HG02571 (cell line): ENCODE measurements at regions not wholly inside any gene's neighbourhood (a gene's known extent, or its start where the extent isn't known, plus 50 kb on each side); places are given as distances from the start of the nearest gene placed in this dataset.
"Not testable (repeated sequence)": the region's sequence is repeated elsewhere in the genome, so short reads cannot be mapped to it uniquely, and the experiment has no call there.

Experiments
- ATAC-seq: cut with Tn5 transposase; IDR thresholded peaks from one replicate; pipeline ENCODE4 v1.9.1; 2021; ENCODE audit warnings: mild to moderate bottlenecking, moderate library complexity; ENCODE audit not compliant: unreplicated experiment

DNA sequence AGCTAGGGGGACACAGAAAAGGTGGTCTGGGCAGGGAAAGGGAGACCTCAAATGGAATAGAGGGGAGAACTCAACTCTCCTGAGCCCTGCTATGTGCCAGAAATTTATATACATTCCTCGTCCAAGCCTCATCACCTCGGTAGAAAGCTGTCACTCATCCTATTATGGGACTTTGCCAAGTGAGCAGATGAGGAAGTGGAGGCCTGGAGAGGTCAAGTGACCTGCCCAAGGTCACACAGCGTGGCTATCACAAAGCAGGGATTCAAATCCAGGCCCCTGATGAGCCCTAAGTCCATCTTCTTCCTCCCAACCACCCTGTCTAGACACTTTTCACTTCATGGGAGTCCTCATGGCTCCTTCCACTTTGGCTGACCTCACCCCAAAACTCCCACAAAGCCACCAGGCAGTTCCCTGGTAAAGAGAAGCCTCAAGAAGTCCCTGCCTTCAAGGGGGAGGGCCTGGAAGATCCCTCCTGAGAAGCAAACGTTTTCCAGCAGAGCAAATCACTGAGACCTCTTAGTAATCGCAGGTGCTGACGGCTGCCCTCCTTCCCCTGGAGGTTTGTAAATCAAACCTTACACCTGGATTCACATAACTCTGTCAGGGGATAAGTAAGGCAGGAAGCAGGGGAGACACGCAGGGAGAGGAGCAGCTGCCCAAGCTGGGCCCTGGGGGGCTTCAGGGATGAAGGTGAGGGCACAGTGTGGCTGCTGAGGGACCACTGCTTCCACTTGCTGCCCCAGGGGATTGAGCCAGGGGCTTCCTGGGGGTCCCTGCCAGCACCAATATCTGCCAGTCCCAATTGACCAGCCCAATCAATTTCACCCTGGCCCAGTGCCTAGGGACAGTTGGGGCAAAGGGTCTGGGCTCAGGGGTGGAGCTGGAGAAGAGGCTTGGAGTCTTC, 351.2 kb downstream of the MATN1 start:
- no peak for ATAC-seq

DNA sequence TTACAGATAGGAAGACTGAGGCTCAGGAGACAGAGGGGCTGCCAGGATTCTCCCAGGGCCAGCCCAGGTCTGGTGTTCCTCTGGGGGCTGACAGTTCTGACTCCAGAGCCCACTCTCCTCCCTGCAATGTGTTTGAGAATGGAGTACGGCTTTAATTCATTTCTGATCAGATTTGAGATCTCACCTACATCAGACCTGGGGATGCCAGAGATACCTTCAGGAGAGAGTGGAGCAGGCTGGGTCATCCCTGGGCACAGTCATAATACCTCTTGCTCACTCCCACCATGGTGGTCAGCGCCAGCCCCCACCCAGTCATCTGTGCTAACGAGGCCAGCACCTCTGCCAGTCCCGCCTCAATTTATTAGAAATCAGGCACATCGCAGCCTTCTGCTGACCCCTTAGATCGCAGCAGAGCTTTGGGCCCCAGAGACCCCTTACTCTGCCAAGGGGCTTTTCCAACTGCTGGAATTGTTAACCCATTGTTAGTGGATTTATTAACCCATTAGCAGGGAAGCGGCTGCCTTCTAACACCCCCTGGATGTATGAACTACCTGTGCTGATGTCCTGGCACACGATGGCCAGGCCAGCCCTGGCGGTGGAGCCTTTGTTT, 352.1 kb downstream of the MATN1 start:
- no peak for ATAC-seq

DNA sequence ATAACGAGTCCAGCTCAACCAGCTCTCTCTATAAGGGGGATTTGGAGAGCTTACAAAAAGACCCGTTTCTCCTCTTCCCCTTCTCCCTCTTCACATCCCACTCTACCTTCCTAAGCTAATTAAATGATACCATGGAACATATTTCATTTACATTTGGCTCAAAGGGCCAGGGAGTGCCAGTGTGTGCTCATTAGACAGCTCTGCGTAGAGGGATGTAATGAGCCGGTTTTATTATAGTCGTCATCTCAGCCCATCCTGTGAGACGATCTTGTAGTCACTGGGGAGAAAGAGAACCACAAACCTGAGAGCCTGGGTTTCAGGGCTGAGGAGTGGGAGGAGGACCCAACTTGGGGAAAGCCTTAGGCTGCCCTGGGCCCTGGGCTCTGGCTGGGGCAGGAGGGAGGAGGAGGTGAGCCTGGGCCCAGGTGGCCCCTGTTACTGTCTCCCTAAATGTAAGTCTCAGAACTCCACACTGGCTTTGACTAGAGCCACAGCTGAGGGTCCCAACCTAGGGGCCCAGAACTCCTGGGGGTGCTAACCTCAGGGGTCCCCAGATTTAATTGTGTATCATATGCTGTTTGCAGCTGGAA, 354.6 kb downstream of the MATN1 start:
- no peak for ATAC-seq

DNA sequence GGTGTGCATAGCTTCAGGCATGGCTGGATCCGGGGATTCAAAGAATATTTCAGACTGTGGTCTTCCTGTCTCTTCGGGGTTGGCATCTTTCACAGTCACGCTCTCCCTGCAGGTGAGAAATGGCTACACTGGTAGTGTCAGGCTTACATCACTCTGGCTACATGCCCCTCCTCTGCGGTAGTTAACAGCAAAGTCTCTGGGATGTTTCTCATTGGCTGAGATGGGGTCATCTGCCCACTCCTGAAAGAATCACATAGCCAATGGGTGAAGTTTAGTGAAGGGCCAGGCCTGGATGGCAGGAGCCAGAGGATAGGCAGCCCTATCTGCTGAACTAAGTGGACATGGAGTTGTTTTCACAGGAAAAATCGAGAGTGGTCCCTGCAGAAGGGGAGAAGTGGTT, 356.5 kb downstream of the MATN1 start:
- no peak for ATAC-seq

DNA sequence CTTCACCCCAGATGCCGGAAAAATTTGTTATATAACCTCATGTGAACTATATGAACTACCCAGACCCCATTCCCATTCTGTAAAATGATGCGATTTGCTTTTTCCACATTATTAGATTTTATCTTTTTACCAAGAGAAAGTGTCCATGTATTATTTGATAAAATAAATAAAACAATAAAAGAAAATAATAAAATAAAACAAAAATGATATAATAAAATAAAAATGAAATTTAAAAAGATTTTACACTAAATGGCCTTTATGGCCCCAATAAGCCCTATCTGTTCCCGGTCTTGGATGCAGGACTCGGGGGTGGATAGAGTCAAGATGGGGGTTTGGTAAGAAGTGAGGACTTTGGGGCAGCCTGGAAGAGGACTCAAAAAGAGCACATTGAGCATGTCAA, 357.2 kb downstream of the MATN1 start:
- no peak for ATAC-seq

DNA sequence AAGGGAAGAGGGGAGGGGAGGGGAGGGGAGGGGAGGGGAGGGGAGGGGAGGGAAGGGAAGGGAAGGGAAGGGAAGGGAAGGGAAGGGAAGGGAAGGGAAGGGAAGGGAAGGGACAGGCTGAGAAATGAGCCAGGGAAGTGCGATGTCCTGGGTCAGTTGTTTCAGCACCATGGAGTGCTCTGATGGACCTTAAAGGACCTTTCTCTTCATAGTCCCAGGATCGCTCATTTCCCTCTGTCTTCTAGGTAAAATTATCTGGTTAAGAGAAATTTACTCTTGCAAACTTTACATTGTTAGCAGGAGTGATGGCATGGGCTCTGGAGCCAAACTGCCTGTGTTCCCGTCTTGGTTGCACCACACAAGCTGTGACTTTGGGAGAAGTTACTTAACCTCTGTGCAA, 357.8 kb downstream of the MATN1 start:
- ATAC-seq: no peak

- ATAC-seq: no peak
These were observed 360.4 kb downstream of the MATN1 start for GRCh38 chr1:30363031-30363430.

GRCh38 chr1:30362603-30362990, 360.8 kb downstream of the MATN1 start:
- no peak for ATAC-seq

GRCh38 chr1:30361890-30362602, 361.3 kb downstream of the MATN1 start:
- not testable (repeated sequence) for ATAC-seq

DNA sequence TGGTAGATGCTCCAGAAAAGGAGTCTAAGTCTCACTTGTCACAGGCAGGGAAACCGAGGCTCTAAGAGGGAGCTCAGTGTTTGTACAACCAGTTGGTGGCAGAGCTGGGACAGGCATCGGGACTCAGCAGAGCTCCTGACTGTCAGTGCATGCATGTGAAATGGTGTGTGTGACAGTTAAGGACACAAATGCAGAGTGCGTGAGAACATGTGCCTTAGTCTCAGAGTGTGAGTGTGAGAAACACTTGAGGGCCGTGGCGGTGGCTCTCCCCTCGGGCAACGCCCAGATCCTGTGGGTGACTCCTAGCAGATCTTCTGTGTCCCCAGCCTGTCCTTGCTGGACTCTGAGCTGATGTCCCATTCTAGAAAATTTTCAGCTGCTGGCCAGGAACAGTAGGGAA, 362.6 kb downstream of the MATN1 start:
- no peak for ATAC-seq

DNA sequence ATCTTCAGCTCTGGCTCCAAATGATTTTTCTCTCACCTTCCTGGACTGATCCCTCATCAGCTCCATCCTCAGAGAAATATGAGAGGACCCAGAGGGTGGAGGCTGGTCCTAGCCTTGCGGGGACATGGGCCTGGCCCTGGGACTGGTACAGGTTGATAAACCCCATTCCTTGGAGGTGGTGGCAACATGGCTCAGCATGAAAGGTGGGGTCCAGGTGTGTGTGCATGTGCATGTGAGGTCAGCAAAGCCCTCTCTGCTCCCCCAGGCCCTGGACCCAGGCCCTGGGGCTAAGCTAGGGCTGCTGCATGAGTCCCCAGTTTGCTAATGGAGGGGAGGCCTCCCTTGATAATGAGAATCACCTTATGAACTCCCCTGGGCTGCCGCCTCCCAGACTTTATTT, 363.1 kb downstream of the MATN1 start:
- ATAC-seq: no peak

DNA sequence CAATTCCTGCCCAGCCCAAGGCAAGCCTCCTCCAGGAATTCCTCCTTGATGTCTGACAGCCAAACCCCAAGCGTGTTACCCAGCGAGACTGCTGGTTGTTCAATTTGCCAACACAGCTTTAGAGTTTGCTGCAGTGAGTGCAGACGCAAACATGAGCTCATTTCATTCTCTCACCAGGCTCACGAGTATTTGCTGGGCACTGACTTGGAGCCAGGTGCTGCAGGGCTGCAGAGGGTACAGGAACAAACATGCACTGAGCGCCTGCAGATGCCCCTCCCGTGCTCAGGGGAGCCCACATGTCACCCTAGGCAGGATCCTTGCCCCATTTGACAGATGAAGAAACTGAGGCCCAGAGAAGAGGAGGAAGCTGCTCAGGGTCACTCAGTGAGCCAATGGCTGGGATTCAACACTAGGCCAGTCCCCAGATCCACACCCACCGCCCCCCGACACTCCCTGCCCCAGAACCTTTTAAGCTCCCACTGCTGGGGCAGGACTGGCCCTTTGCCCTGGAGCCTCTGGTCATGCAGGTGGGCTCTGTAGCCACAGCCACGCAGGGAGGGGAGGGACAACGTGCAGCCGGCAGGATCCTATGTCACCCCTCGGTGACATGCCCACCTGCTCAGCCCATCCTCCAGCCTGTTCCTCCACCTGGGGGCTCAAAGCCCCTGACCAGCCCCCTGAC, 363.7 kb downstream of the MATN1 start:
- ATAC-seq: no peak

DNA sequence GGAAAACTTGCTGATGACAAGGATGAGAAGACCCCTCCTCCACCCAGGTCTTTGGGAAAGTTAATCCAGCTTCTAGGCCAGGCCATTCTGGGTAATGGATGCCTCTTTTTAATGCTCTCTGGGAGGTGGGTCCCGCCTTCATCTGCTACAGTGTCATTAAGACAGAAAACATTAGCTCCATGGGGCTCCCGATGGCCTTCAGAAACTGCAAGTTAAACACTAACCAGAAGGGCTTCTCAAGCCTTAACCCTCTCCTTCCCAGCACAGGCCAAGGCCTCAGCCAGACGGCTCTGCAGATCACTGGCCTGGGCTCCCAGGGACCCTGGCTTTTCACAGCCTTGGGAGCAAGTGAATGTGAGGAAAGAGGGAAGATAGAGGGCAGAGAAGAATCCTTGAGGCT, 364.9 kb downstream of the MATN1 start:
- ATAC-seq: no peak

- ATAC-seq: no peak
These were observed 366.5 kb downstream of the MATN1 start for GRCh38 chr1:30356839-30357238.

GRCh38 chr1:30354410-30354809, 369.0 kb downstream of the MATN1 start:
- ATAC-seq: no peak

GRCh38 chr1:30353637-30354036, 369.7 kb downstream of the MATN1 start:
- no peak for ATAC-seq

DNA sequence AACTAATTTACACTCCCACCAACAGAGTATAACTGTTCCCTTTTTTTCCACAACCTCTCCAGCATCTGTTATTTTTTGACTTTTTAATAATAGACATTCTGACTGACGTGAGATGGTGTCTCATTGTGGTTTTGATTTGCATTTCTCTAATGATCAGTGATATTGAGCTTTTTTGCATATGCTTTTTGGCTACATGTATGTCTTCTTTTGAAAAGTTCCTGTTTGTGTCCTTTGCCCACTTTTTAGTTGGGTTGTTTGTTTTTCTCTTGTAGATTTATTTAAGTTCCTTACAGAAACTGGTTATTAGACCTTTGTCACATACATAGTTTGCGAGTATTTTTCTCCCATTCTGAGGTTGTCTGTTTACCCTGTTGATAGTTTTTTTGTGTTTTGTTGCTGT, 375.2 kb downstream of the MATN1 start:
- ATAC-seq: no peak

- no peak for ATAC-seq
These were observed 377.8 kb downstream of the MATN1 start for GRCh38 chr1:30345491-30346130.

DNA sequence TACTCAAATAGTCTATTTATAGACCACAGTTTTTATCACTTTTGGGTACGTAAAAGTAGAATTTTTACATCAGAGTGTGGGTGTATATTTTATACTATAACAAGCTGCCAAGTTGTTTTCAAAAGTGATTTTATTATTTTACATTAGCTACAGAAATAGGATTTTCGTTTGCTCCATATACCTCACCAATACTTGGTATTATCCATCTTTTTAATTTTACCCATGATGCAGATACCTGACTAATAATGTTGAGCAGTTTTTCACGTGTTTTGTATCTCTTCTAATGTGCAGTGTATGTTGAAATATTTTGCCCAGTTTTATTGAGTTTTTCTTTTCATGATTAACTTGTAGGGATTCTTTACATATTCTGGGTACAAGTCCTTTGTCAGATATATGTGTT, 379.8 kb downstream of the MATN1 start:
- ATAC-seq: no peak

GRCh38 chr1:30342535-30343141, 380.7 kb downstream of the MATN1 start:
- ATAC-seq: no peak
